CD14-positive monocyte (primary cell): ENCODE measurements at regions not wholly inside any gene's neighbourhood (a gene's known extent, or its start where the extent isn't known, plus 50 kb on each side); places are given as distances from the start of the nearest gene placed in this dataset.
"Not testable (repeated sequence)": the region's sequence is repeated elsewhere in the genome, so short reads cannot be mapped to it uniquely, and the experiment has no call there.

Experiments
- DNase-seq, 3 donors: peaks; one replicate each; pipeline ENCODE4 v3.0.0-alpha.2; 2011 to 2022
- H2AFZ ChIP-seq: 2 replicates; pipeline ENCODE4 v1.6.0; 2012; ENCODE audit warnings: mild to moderate bottlenecking, low read depth, low read length, inconsistent platforms; ENCODE audit not compliant: insufficient read depth, poor library complexity, severe bottlenecking
- H3K27ac ChIP-seq, 2 donors: 1 replicate in 1 of 2; 2 replicates in 1 of 2; pipeline ENCODE4 v1.5.1; 2012 to 2013; ENCODE audit warnings: low read length in 2 of 2, control low read depth in 1 of 2, inconsistent platforms in 1 of 2, low read depth in 1 of 2, mild to moderate bottlenecking in 1 of 2
- H3K27me3 ChIP-seq, 2 donors: one replicate each; pipeline versions ENCODE4 v1.6.0 to v1.6.1; 2011 to 2013; ENCODE audit warnings: low read length in 2 of 2; ENCODE audit not compliant: control insufficient read depth in 2 of 2, insufficient read depth in 2 of 2
- H3K36me3 ChIP-seq, 2 donors: replicated peaks in 1 of 2; 1 replicate in 1 of 2; 2 replicates in 1 of 2; pipeline versions ENCODE4 v1.5.1 to v1.6.1; 2012 to 2013; ENCODE audit warnings: low read length in 2 of 2, control low read depth in 1 of 2, inconsistent platforms in 1 of 2, mild to moderate bottlenecking in 1 of 2; ENCODE audit not compliant: insufficient read depth in 2 of 2, control insufficient read depth in 1 of 2
- H3K4me1 ChIP-seq, 2 donors: 1 replicate in 1 of 2; 2 replicates in 1 of 2; pipeline versions ENCODE4 v1.5.1 to v1.6.1; 2012 to 2013; ENCODE audit warnings: low read length in 2 of 2, control low read depth in 1 of 2, inconsistent platforms in 1 of 2, mild to moderate bottlenecking in 1 of 2, moderate library complexity in 1 of 2; ENCODE audit not compliant: insufficient read depth in 2 of 2, control insufficient read depth in 1 of 2
- H3K4me2 ChIP-seq: replicated peaks from 2 replicates; pipeline ENCODE3; 2012; ENCODE audit warnings: low read length, moderate library complexity, mild to moderate bottlenecking; ENCODE audit not compliant: poor library complexity, severe bottlenecking; ENCODE audit errors: extremely low read depth
- H3K4me3 ChIP-seq, 3 experiments: fragments of 200-600 bp in 1 of 3; sonication (generic) in 1 of 3; replicated peaks in 1 of 3; 1 replicate in 2 of 3; 2 replicates in 1 of 3; pipeline ENCODE4 v1.5.1; 2011 to 2013; ENCODE audit warnings: low read length in 3 of 3, mild to moderate bottlenecking in 3 of 3, control low read depth in 2 of 3, low read depth in 2 of 3, inconsistent platforms in 1 of 3, moderate library complexity in 1 of 3
- H3K79me2 ChIP-seq: 2 replicates; pipeline ENCODE4 v1.6.0; 2012; ENCODE audit warnings: mild to moderate bottlenecking, control low read depth, inconsistent platforms, low read length, moderate library complexity; ENCODE audit not compliant: insufficient read depth
- H3K9ac ChIP-seq: 2 replicates; pipeline ENCODE4 v1.6.0; 2017; ENCODE audit warnings: low read length, mild to moderate bottlenecking; ENCODE audit not compliant: insufficient read depth, poor library complexity, severe bottlenecking
- H3K9me3 ChIP-seq, 2 donors: replicated peaks in 1 of 2; 1 replicate in 1 of 2; 2 replicates in 1 of 2; pipeline versions ENCODE4 v1.5.1 to v1.6.1; 2012 to 2013; ENCODE audit warnings: low read length in 2 of 2, control low read depth in 1 of 2; ENCODE audit not compliant: control insufficient read depth in 1 of 2, insufficient read depth in 1 of 2
- H4K20me1 ChIP-seq: 2 replicates; pipeline ENCODE4 v1.6.0; 2012; ENCODE audit warnings: mild to moderate bottlenecking, low read length, control low read depth, moderate library complexity; ENCODE audit not compliant: insufficient read depth
- H3K27ac Mint-ChIP-seq, 7 donors: one replicate each; pipeline ENCODE4 v1.8.0; 2020; ENCODE audit warnings: mild to moderate bottlenecking in 7 of 7, mixed read lengths in 7 of 7, moderate library complexity in 6 of 7, inconsistent platforms in 2 of 7
- H3K27me3 Mint-ChIP-seq, 3 donors: one replicate each; pipeline ENCODE4 v1.8.0; 2021 to 2022; ENCODE audit warnings: low read depth in 3 of 3, mild to moderate bottlenecking in 3 of 3, mixed read lengths in 3 of 3, moderate library complexity in 3 of 3, inconsistent platforms in 1 of 3
- H3K36me3 Mint-ChIP-seq, 2 donors: one replicate each; pipeline ENCODE4 v1.8.0; 2020; ENCODE audit warnings: mixed read lengths in 2 of 2, inconsistent platforms in 1 of 2, mild to moderate bottlenecking in 1 of 2
- H3K4me1 Mint-ChIP-seq: one replicate; pipeline ENCODE4 v1.8.0; 2020; ENCODE audit warnings: mild to moderate bottlenecking, mixed read lengths
- H3K4me3 Mint-ChIP-seq, 2 donors: one replicate each; pipeline ENCODE4 v1.8.0; 2020; ENCODE audit warnings: mild to moderate bottlenecking in 2 of 2, mixed read lengths in 2 of 2, moderate library complexity in 1 of 2
- H3K9me3 Mint-ChIP-seq, 7 donors: one replicate each; pipeline ENCODE4 v1.8.0; 2020 to 2022; ENCODE audit warnings: mixed read lengths in 7 of 7, mild to moderate bottlenecking in 6 of 7, moderate library complexity in 6 of 7, inconsistent platforms in 2 of 7
- WGBS: methylation state at CpG from one replicate; pipeline ENCODE4 v1.1.5; 2013; ENCODE audit warnings: missing lambda C conversion rate; ENCODE audit not compliant: insufficient coverage; 5-methylcytosine and 5-hydroxymethylcytosine counted together
- intact Hi-C, 2 donors: fragments of 100-400 bp; cut with micrococcal nuclease; formaldehyde crosslinking; loops; one replicate each; pipeline versions ENCODE4 v1.15.0 to v1.15.1; 2023

- H3K4me1 Mint-ChIP-seq, H3K27ac ChIP-seq, H4K20me1 ChIP-seq, H3K9ac ChIP-seq, H2AFZ ChIP-seq, H3K27ac Mint-ChIP-seq, H3K4me1 ChIP-seq, H3K27me3 ChIP-seq, H3K4me3 ChIP-seq, H3K79me2 ChIP-seq, H3K36me3 ChIP-seq, H3K27me3 Mint-ChIP-seq, intact Hi-C loops, DNase-seq, H3K4me3 Mint-ChIP-seq, H3K4me2 ChIP-seq, H3K36me3 Mint-ChIP-seq: not testable (repeated sequence)
- H3K9me3 Mint-ChIP-seq, result peaks cover 17 to 45% (median 29%) of the 10 kb centered on the region in 7 donors
- H3K9me3 ChIP-seq, result peaks cover 30 to 45% of the 10 kb centered on the region in 2 donors
- no CpG with 5 or more reads among the region's 3 CpGs for WGBS
Measured at GRCh38 chr21:5244376-5244718, 5277.0 kb upstream of the TPTE start.

GRCh38 chr21:5244954-5245353 lies 5276.4 kb upstream of the TPTE start:
- peaks cover 15 to 40% (median 26%) of the 10 kb centered on the region in 7 donors for H3K9me3 Mint-ChIP-seq
- H3K9me3 ChIP-seq, result peaks cover 28 to 51% of the 10 kb centered on the region in 2 donors
- DNase-seq, H3K79me2 ChIP-seq, H3K27me3 Mint-ChIP-seq, H3K9ac ChIP-seq, intact Hi-C loops, H3K4me3 Mint-ChIP-seq, H3K4me1 ChIP-seq, H3K4me3 ChIP-seq, H4K20me1 ChIP-seq, H3K36me3 Mint-ChIP-seq, H3K36me3 ChIP-seq, H3K27ac Mint-ChIP-seq, H3K4me1 Mint-ChIP-seq, H3K27me3 ChIP-seq, H3K27ac ChIP-seq, H2AFZ ChIP-seq, H3K4me2 ChIP-seq: not testable (repeated sequence)
- 44% methylated on average over 5 of the region's 7 CpGs for WGBS

- H2AFZ ChIP-seq, H3K9ac ChIP-seq, H4K20me1 ChIP-seq, H3K27ac Mint-ChIP-seq, H3K4me3 Mint-ChIP-seq, H3K36me3 ChIP-seq, H3K4me2 ChIP-seq, DNase-seq, H3K79me2 ChIP-seq, H3K4me1 Mint-ChIP-seq, H3K27me3 Mint-ChIP-seq, intact Hi-C loops, H3K4me3 ChIP-seq, H3K4me1 ChIP-seq, H3K27me3 ChIP-seq, H3K27ac ChIP-seq, H3K36me3 Mint-ChIP-seq: not testable (repeated sequence)
- 52% methylated on average over 6 of the region's 6 CpGs for WGBS
- peaks cover 27 to 49% of the 10 kb centered on the region in 2 donors for H3K9me3 ChIP-seq
- peaks cover 18 to 43% (median 34%) of the 10 kb centered on the region in 7 donors for H3K9me3 Mint-ChIP-seq
Measured at GRCh38 chr21:5246416-5246815, 5275.0 kb upstream of the TPTE start.

GRCh38 chr21:5247399-5247798 lies 5274.0 kb upstream of the TPTE start:
- H4K20me1 ChIP-seq, H3K36me3 ChIP-seq, H3K4me3 Mint-ChIP-seq, H3K36me3 Mint-ChIP-seq, H3K4me3 ChIP-seq, H3K4me2 ChIP-seq, H3K27me3 ChIP-seq, H3K79me2 ChIP-seq, H3K4me1 Mint-ChIP-seq, H2AFZ ChIP-seq, H3K27ac Mint-ChIP-seq, DNase-seq, H3K4me1 ChIP-seq, H3K27ac ChIP-seq, intact Hi-C loops, H3K9ac ChIP-seq, H3K27me3 Mint-ChIP-seq: not testable (repeated sequence)
- H3K9me3 ChIP-seq, result peaks cover 27 to 47% of the 10 kb centered on the region in 2 donors
- 95% methylated on average over 5 of the region's 5 CpGs for WGBS
- peaks cover 23 to 48% (median 39%) of the 10 kb centered on the region in 7 donors for H3K9me3 Mint-ChIP-seq
